GM12874 (cell line): ENCODE measurements at regions not wholly inside any gene's neighbourhood (a gene's known extent, or its start where the extent isn't known, plus 50 kb on each side); places are given as distances from the start of the nearest gene placed in this dataset.

Source experiments
- TF ChIP-seq, protein P1 (sequence below): IDR thresholded peaks from 2 replicates; pipeline ENCODE4 v1.5.1; 2011; ENCODE audit warnings: low read depth, mild to moderate bottlenecking, control low read depth, low read length, moderate library complexity; ENCODE audit not compliant: insufficient read depth

DNA sequence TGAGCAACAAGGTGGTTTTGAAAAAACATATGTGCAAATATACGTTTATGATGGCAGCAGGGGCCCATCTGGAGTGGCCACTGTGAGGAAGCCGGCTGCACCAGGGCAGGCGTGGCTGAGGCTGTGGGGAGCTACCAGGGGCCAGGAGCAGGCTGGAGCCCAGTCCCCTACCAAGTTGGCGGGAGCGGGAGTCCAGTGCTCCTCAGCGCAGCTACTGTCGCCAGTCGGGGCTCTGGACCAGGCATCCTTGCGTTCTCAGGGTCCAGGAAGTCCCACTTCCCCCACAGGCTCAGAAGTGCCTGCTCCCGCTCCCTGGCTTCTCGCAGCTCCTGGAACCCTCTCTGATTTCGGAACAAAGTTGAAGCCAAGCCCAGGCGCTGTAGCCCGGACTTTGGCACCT, 1377.5 kb upstream of the FLRT2 start:
- TF ChIP-seq, protein P1, sequence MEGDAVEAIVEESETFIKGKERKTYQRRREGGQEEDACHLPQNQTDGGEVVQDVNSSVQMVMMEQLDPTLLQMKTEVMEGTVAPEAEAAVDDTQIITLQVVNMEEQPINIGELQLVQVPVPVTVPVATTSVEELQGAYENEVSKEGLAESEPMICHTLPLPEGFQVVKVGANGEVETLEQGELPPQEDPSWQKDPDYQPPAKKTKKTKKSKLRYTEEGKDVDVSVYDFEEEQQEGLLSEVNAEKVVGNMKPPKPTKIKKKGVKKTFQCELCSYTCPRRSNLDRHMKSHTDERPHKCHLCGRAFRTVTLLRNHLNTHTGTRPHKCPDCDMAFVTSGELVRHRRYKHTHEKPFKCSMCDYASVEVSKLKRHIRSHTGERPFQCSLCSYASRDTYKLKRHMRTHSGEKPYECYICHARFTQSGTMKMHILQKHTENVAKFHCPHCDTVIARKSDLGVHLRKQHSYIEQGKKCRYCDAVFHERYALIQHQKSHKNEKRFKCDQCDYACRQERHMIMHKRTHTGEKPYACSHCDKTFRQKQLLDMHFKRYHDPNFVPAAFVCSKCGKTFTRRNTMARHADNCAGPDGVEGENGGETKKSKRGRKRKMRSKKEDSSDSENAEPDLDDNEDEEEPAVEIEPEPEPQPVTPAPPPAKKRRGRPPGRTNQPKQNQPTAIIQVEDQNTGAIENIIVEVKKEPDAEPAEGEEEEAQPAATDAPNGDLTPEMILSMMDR = no peak

DNA sequence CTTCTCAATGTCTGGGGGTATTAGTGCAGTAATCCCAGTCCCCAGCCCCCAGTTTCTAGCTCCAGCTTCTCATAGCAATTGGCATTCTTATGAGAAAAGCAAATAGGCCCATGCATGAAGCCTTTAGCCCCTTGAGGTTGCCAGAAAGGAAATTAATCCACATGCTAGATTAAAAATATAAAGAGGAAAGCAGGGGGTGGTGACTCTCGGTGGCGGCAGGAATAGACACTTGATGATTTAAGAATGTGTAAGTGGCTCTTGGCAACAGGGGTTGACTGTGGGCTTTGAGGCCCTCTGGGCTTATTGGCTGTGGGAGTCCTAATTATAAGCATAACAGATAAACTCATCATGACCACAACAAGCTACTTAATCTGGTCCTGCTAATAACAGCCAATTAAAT, 1367.3 kb upstream of the FLRT2 start:
- TF ChIP-seq, protein P1 = no peak

DNA sequence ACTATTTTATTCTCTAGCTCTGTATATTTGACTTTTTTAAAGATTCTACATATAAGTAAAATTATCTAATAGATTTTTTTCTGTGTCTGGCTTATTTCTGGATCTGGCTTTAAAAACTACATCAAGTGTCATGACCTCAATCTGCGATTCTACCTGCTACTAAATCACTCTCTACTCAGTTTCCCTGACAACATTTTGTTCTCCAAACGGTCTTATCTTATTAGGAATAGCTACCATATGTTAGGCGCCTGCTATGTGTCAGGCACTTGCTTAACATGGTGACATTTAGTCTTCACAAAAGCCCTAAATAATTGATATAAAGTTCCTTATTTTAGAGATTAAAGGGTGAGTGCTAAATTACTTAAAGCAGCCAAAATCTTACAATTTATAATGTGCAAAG, 1362.9 kb upstream of the FLRT2 start:
- TF ChIP-seq, protein P1 = no peak

DNA sequence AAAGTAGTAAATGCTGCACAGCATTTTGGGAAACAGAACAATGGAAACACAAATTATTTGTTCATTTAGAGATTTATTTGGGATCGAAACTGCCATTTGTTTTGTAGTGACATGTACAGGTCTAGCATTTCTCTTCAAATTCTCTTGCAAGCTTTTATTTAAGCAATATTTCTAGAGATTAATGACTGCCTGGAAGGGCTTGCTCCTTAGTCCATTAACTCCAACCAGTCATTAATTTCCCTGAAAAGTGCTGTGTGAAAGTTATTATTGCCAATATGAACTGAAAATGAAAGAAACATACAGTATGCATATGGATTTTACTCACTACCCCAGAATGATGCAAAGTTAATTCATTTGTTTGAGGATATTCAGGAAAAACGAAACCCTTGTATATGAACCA, 1349.6 kb upstream of the FLRT2 start:
- TF ChIP-seq, protein P1 = no peak

DNA sequence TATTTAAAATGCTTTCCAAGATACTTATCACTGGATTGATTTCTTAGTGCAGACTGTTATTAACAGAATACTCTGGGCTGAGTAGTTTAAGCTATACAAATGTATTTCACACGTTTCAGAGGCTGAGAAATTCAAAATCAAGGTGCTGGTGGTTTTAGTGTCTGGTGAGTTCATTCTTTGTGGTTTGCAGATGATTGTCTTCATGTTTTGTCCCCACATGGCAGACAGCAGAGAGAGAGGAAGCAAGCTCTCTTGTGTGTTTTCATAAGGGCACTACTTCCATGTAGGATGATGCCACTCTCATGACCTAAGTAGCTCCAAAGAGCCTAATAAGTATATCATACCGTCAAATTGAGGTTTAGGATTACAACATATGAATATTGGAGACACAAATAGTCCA, 1348.9 kb upstream of the FLRT2 start:
- TF ChIP-seq, protein P1 = no peak

DNA sequence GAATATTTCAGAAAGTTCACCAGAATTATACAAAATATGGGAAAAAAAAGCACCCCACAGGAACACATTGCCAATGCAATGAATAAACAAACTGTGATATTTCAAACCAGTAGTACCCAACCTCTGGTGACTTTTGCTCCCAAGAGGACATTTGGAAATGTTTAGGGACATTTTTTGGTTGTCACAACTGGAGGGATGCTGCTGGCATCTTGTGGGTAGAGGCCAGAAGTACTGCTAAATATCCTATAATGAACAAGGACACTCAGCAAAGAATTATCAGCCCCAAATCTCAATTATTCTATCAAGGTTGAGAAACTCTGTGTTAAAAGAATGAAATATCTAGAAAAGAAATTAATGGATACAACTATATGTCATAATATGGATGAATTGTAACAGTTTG, 1334.4 kb upstream of the FLRT2 start:
- TF ChIP-seq, protein P1 = no peak

DNA sequence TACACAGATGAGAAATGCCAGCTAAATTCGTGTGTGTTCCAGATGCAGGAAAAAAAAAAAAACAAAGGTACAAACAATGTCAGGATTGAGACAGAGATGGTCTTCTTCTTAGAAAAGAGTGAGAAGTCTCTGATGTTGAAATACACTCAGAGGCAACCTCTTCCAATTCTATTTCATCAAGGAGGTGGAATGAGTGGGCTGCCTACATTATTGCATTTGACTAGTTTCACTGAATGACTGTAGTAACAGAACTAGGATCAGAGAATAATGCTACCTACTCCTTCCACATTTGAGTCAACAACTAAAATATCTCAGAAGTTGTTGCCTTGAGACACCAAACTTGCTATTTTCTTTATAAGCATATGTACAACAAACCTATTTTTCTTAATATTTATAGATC, 1332.2 kb upstream of the FLRT2 start:
- TF ChIP-seq, protein P1 = no peak

DNA sequence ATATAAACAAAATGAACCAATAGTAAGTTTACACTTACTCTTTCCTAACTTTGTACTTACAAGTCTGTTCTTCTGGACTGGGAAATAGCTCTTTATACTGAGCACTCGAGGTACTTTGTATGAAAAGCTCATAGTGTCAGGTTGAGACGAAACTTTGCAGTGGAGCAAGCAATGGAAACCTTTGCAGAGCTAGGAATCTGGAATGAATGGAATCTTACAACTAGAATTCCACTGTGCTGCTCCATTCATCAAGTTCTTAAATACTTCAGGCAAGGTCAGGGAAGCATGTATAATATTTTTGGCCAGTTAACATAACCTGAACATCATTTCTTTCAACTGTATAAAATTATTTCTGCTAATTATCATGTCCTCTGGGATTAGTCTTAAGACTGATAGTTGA, 1327.5 kb upstream of the FLRT2 start:
- TF ChIP-seq, protein P1 = no peak
